ENCODE measurements at regions not wholly inside any gene's neighbourhood (a gene's known extent, or its start where the extent isn't known, plus 50 kb on each side); places are given as distances from the start of the nearest gene placed in this dataset.

DNA sequence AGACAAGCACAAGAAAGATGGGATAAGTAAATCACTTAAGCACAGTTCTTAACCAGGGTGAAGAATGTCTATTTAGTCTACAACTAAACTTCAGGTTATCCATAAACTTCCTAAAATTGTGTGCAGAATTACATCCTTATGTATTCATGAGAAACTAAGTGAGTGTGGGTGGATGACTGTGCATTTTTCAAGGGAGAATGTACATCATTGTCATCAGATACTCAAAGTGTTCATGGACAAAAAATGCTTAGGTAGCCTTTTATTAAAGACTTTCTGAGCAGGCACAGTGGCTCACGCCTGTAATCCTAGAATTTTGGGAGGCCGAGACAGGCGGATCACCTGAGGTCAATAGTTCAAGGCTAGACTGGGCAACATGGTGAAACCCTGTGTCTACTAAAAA, 2023.8 kb downstream of the LRRC4C start:
- TF ChIP-seq, protein P1, sequence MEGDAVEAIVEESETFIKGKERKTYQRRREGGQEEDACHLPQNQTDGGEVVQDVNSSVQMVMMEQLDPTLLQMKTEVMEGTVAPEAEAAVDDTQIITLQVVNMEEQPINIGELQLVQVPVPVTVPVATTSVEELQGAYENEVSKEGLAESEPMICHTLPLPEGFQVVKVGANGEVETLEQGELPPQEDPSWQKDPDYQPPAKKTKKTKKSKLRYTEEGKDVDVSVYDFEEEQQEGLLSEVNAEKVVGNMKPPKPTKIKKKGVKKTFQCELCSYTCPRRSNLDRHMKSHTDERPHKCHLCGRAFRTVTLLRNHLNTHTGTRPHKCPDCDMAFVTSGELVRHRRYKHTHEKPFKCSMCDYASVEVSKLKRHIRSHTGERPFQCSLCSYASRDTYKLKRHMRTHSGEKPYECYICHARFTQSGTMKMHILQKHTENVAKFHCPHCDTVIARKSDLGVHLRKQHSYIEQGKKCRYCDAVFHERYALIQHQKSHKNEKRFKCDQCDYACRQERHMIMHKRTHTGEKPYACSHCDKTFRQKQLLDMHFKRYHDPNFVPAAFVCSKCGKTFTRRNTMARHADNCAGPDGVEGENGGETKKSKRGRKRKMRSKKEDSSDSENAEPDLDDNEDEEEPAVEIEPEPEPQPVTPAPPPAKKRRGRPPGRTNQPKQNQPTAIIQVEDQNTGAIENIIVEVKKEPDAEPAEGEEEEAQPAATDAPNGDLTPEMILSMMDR (IDR thresholded peaks at IDR 0.05; ENCODE audit: insufficient read depth, low read depth, low read length): no peak
- no peak for TF ChIP-seq EZH2 (IDR thresholded peaks at IDR 0.05; ENCODE audit: insufficient read depth, low read length)
